Type B pancreatic cell (in vitro differentiated cells): ENCODE measurements at regions not wholly inside any gene's neighbourhood (a gene's known extent, or its start where the extent isn't known, plus 50 kb on each side); places are given as distances from the start of the nearest gene placed in this dataset.

Experiments used
- DNase-seq: peaks from one replicate; pipeline ENCODE4 v3.0.0; 2021; ENCODE audit warnings: mixed read lengths; ENCODE audit not compliant: unreplicated experiment; ENCODE audit errors: extremely low spot score
- H3K27ac Mint-ChIP-seq: 2 replicates; pipeline ENCODE4 v1.8.0; 2021; ENCODE audit warnings: mild to moderate bottlenecking, mixed read lengths
- H3K27me3 Mint-ChIP-seq: 2 replicates; pipeline ENCODE4 v1.8.0; 2021; ENCODE audit warnings: mixed read lengths
- H3K36me3 Mint-ChIP-seq: 2 replicates; pipeline ENCODE4 v1.8.0; 2021; ENCODE audit warnings: mixed read lengths
- H3K4me1 Mint-ChIP-seq: one replicate; pipeline ENCODE4 v1.8.0; 2021; ENCODE audit warnings: mixed read lengths; ENCODE audit not compliant: unreplicated experiment
- H3K4me3 Mint-ChIP-seq: 2 replicates; pipeline ENCODE4 v1.8.0; 2021; ENCODE audit warnings: mild to moderate bottlenecking, mixed read lengths
- H3K9me3 Mint-ChIP-seq: 2 replicates; pipeline ENCODE4 v1.8.0; 2021; ENCODE audit warnings: mixed read lengths
- TF ChIP-seq, protein P1 (sequence below): fragments of 200-600 bp; sonication (generic); conservative IDR thresholded peaks from 2 replicates; pipeline ENCODE4 v1.5.0; 2021; ENCODE audit warnings: antibody characterized with exemption, mild to moderate bottlenecking

- no peak for DNase-seq
- no peaks in the 10 kb centered on the region for H3K36me3 Mint-ChIP-seq
- no peak overlapping the region for H3K27ac Mint-ChIP-seq
- TF ChIP-seq, protein P1, sequence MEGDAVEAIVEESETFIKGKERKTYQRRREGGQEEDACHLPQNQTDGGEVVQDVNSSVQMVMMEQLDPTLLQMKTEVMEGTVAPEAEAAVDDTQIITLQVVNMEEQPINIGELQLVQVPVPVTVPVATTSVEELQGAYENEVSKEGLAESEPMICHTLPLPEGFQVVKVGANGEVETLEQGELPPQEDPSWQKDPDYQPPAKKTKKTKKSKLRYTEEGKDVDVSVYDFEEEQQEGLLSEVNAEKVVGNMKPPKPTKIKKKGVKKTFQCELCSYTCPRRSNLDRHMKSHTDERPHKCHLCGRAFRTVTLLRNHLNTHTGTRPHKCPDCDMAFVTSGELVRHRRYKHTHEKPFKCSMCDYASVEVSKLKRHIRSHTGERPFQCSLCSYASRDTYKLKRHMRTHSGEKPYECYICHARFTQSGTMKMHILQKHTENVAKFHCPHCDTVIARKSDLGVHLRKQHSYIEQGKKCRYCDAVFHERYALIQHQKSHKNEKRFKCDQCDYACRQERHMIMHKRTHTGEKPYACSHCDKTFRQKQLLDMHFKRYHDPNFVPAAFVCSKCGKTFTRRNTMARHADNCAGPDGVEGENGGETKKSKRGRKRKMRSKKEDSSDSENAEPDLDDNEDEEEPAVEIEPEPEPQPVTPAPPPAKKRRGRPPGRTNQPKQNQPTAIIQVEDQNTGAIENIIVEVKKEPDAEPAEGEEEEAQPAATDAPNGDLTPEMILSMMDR: no peak
- H3K27me3 Mint-ChIP-seq: peaks cover 20% of the 10 kb centered on the region
- H3K4me1 Mint-ChIP-seq: no peaks in the 10 kb centered on the region
- no peak overlapping the region for H3K4me3 Mint-ChIP-seq
- no peaks in the 10 kb centered on the region for H3K9me3 Mint-ChIP-seq
Measured at GRCh38 chr1:239886266-239886665, 205.4 kb upstream of the FMN2 start.

- no peaks in the 10 kb centered on the region for H3K36me3 Mint-ChIP-seq
- no peaks in the 10 kb centered on the region for H3K9me3 Mint-ChIP-seq
- peaks cover 16% of the 10 kb centered on the region for H3K27me3 Mint-ChIP-seq
- DNase-seq: no peak
- TF ChIP-seq, protein P1: no peak
- H3K4me1 Mint-ChIP-seq: no peaks in the 10 kb centered on the region
- no peak overlapping the region for H3K27ac Mint-ChIP-seq
- no peak overlapping the region for H3K4me3 Mint-ChIP-seq
Measured at GRCh38 chr1:239888639-239889038, 203.0 kb upstream of the FMN2 start.

- TF ChIP-seq, protein P1: no peak
- H3K27me3 Mint-ChIP-seq: peaks cover 28% of the 10 kb centered on the region
- H3K4me1 Mint-ChIP-seq: no peaks in the 10 kb centered on the region
- no peaks in the 10 kb centered on the region for H3K9me3 Mint-ChIP-seq
- H3K27ac Mint-ChIP-seq: no peak overlapping the region
- H3K4me3 Mint-ChIP-seq: no peak overlapping the region
- no peaks in the 10 kb centered on the region for H3K36me3 Mint-ChIP-seq
- no peak for DNase-seq
Measured at GRCh38 chr1:239891621-239892358, 199.9 kb upstream of the FMN2 start.

DNA sequence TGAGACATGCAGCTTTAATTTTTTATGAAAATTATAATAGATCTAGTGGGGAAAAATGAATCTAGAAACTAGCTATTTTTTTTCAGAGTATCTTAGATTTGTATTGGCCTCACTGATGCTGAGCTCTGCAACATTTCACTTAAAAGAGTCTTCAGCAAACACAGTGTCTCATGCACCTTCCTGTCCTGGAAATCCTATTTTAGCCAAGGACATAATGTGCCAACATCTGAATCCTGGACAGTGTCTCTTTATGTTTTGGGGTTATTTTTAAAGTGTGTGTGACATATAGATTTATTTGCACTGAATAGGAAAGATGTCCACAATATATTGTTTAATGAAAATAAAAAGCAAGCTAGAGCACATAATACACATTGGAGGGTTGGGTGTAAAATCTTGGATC, 199.1 kb upstream of the FMN2 start:
- no peak for DNase-seq
- H3K4me1 Mint-ChIP-seq: peaks cover under 1% of the 10 kb centered on the region
- no peak overlapping the region for H3K4me3 Mint-ChIP-seq
- H3K36me3 Mint-ChIP-seq: no peaks in the 10 kb centered on the region
- no peak overlapping the region for H3K27ac Mint-ChIP-seq
- TF ChIP-seq, protein P1: no peak
- H3K27me3 Mint-ChIP-seq: peaks cover 28% of the 10 kb centered on the region
- H3K9me3 Mint-ChIP-seq: no peaks in the 10 kb centered on the region

DNA sequence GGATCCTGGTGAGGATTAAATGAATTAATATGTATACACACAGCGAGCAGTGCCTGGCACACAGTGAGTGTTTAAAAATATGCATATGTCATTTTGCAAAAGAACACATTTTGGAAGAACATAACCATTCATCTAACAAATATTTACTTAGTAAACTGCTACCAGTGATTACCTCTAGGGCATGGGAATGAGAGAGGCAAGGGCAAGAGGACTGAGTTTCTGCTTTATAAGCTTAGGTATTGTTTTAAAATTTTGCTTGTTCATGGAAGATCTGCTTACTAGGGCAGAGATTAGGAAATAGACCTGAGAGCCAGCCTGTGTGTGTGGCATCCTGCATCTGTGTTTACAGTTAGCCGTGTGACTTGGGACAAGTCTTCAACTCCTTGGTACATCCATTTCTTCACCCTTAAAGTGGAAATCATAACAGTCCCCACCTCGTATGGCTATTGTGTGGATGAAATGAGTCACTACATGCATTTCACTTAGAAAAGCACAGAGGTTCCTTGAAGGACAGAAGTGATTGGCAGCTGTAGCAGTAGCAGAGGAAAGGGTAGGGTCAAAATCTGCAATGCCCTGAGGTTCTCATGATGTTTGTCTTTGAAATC, 198.5 kb upstream of the FMN2 start:
- no peaks in the 10 kb centered on the region for H3K9me3 Mint-ChIP-seq

More for the DNA sequence above, 198.5 kb upstream of the FMN2 start:
- H3K27ac Mint-ChIP-seq: no peak overlapping the region
- DNase-seq: no peak
- H3K4me3 Mint-ChIP-seq: no peak overlapping the region
- TF ChIP-seq, protein P1: no peak
- H3K27me3 Mint-ChIP-seq: peaks cover 31% of the 10 kb centered on the region
- H3K36me3 Mint-ChIP-seq: no peaks in the 10 kb centered on the region
- H3K4me1 Mint-ChIP-seq: peaks cover 7% of the 10 kb centered on the region
